ENCODE measurements at regions not wholly inside any gene's neighbourhood (a gene's known extent, or its start where the extent isn't known, plus 50 kb on each side); places are given as distances from the start of the nearest gene placed in this dataset.

DNA sequence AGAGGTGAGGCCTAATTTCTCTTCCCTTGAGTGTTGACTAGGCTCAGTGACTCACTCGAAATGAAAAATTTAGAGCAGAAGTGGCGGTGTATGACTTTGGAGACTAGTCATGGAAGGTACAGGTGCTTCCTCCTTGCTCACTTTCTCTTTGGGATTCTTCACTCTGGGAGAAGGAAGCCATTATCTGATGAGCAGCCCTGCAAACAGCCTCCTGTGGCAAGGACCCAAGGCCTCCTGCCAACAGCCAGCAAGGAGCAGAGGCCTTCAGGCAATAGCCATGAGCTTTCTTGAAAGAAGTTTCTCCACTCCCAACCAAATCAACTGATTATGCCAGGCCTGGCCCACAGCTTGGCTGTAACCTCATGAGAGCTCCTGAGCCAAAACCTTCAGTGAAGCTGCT lies 369.6 kb upstream of the VWC2 start:
- Histone ChIP-seq H4K8ac (ENCODE audit: low read depth in 2 of 2, low read length in 2 of 2) (no peak overlapping the region), H3K14ac (replicated peaks; ENCODE audit: low read depth, low read length) (no peak overlapping the region), H3K56ac (ENCODE audit: extremely low read depth, insufficient read depth, low read length) (no peak overlapping the region), H4K20me1 (ENCODE audit: insufficient read depth, low read length) (no peaks in the 10 kb centered on the region), H4K5ac (ENCODE audit: low read depth, low read length) (no peak overlapping the region), H3K27ac (ENCODE audit: insufficient read depth, low read length) (no peak overlapping the region), H2BK120ac (ENCODE audit: low read depth, low read length) (no peak overlapping the region), H3K18ac (ENCODE audit: low read depth, low read length) (no peak overlapping the region), H2BK15ac (ENCODE audit: low read depth, low read length) (no peak overlapping the region), H2BK5ac (ENCODE audit: low read depth, low read length, poor library complexity, severe bottlenecking) (no peak overlapping the region), H3K4me2 (ENCODE audit: low read depth, low read length) (no peak overlapping the region), H3K79me1 (ENCODE audit: low read depth in 1 of 2, low read length in 2 of 2) (no peaks in the 10 kb centered on the region), H2AK5ac (ENCODE audit: low read depth, low read length) (no peak overlapping the region), H3K36me3 (ENCODE audit: control insufficient read depth, insufficient read depth, low read length) (no peaks in the 10 kb centered on the region), H3K27me3 (ENCODE audit: control insufficient read depth, insufficient read depth, low read length) (no peaks in the 10 kb centered on the region), H3K4me1 (ENCODE audit: control insufficient read depth, insufficient read depth, low read length) (no peaks in the 10 kb centered on the region), H3K9me1 (ENCODE audit: insufficient read depth, low read length) (no peaks in the 10 kb centered on the region), H3K9ac (ENCODE audit: low read depth, low read length) (no peak overlapping the region), H2BK20ac (ENCODE audit: low read depth, low read length) (no peak overlapping the region), H2AK9ac (replicated peaks; ENCODE audit: low read depth, low read length, poor library complexity) (no peak overlapping the region), H2AFZ (replicated peaks; ENCODE audit: low read length, poor library complexity) (no peak overlapping the region), H3K23ac (ENCODE audit: low read depth, low read length) (no peak overlapping the region), H3K4me3 (ENCODE audit: insufficient read depth, low read depth, low read length) (no peak overlapping the region), H4K91ac (ENCODE audit: insufficient read depth, low read depth, low read length) (no peak overlapping the region), H3K4ac (ENCODE audit: low read depth, low read length) (no peak overlapping the region), H3K9me3 (ENCODE audit: control insufficient read depth, insufficient read depth, low read length) (peaks cover 6% of the 10 kb centered on the region)
- TF ChIP-seq SMC3 (IDR thresholded peaks at IDR 0.05; ENCODE audit: low read depth, low read length) = no peak
- TF ChIP-seq MAFK (IDR thresholded peaks at IDR 0.05; ENCODE audit: low read depth, low read length) = no peak
- TF ChIP-seq BHLHE40 (IDR thresholded peaks at IDR 0.05; ENCODE audit: low read depth, low read length) = no peak
- no peak for TF ChIP-seq RAD21 (IDR thresholded peaks at IDR 0.05; ENCODE audit: low read length)
- no peak for TF ChIP-seq NFE2L2 (IDR thresholded peaks at IDR 0.05; ENCODE audit: low read depth, low read length)
- no peak for TF ChIP-seq MXI1 (IDR thresholded peaks at IDR 0.05; ENCODE audit: borderline replicate concordance, low read depth, low read length)
- no peak for TF ChIP-seq MAZ (IDR thresholded peaks at IDR 0.05; ENCODE audit: borderline replicate concordance, low read depth, low read length)
- TF ChIP-seq, protein P1, sequence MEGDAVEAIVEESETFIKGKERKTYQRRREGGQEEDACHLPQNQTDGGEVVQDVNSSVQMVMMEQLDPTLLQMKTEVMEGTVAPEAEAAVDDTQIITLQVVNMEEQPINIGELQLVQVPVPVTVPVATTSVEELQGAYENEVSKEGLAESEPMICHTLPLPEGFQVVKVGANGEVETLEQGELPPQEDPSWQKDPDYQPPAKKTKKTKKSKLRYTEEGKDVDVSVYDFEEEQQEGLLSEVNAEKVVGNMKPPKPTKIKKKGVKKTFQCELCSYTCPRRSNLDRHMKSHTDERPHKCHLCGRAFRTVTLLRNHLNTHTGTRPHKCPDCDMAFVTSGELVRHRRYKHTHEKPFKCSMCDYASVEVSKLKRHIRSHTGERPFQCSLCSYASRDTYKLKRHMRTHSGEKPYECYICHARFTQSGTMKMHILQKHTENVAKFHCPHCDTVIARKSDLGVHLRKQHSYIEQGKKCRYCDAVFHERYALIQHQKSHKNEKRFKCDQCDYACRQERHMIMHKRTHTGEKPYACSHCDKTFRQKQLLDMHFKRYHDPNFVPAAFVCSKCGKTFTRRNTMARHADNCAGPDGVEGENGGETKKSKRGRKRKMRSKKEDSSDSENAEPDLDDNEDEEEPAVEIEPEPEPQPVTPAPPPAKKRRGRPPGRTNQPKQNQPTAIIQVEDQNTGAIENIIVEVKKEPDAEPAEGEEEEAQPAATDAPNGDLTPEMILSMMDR (conservative IDR thresholded peaks at IDR 0.05; ENCODE audit: low read depth, low read length) = no peak
- no peak for TF ChIP-seq CHD1 (IDR thresholded peaks at IDR 0.05; ENCODE audit: low read depth, low read length)
- intact Hi-C loops (cut with micrococcal nuclease) (no loop called here), dilution Hi-C loops (cut with HindIII; ENCODE audit: low sequenced_read_pairs, unreplicated experiment) (no loop called here), in situ Hi-C loops (cut with MboI; ENCODE audit: low sequenced_read_pairs) (no loop called here)
- ATAC-seq (ENCODE audit: low read depth) (no peak), DNase-seq (no peak)
- ChIA-PET CTCF (no interaction called here), POLR2A (ENCODE audit: unreplicated experiment) (no interaction called here)
- WGBS, 2 experiments (ENCODE audit: extremely low coverage in 2 of 2, insufficient read length in 1 of 2) = no CpG with 5 or more reads among the region's 2 CpGs
- no TSS peak for BruUV-seq (replicated peaks)

Measured in IMR-90 (cell line).